ENCODE measurements at regions not wholly inside any gene's neighbourhood (a gene's known extent, or its start where the extent isn't known, plus 50 kb on each side); places are given as distances from the start of the nearest gene placed in this dataset.

GRCh38 chr6:147642458-147642857 lies 134.0 kb downstream of the SAMD5 start:
- H3K27ac ChIP-seq (ENCODE audit: low read depth, low read length), result no peak overlapping the region
- peaks cover 0 to 6% (median 0%) of the 10 kb centered on the region in 5 donors for H3K27me3 ChIP-seq (ENCODE audit: control insufficient read depth in 5 of 5, insufficient read depth in 4 of 5, low read length in 5 of 5)
- H3K36me3 ChIP-seq (ENCODE audit: control insufficient read depth in 5 of 5, insufficient read depth in 5 of 5, low read length in 5 of 5), result no peaks in the 10 kb centered on the region
- no peaks in the 10 kb centered on the region for H3K4me1 ChIP-seq (ENCODE audit: control insufficient read depth in 5 of 5, insufficient read depth in 5 of 5, low read length in 5 of 5)
- no peaks in the 10 kb centered on the region for H3K9me3 ChIP-seq (ENCODE audit: control insufficient read depth in 5 of 5, low read length in 5 of 5)
- H3K9ac ChIP-seq (ENCODE audit: low read length in 5 of 5), result no peak overlapping the region
- no peak overlapping the region for H3K4me3 ChIP-seq (ENCODE audit: low read depth in 1 of 5, low read length in 5 of 5)

GRCh38 chr6:147643341-147644200 lies 135.1 kb downstream of the SAMD5 start:
- Histone ChIP-seq H3K4me3 (ENCODE audit: low read depth in 1 of 5, low read length in 5 of 5) (no peak overlapping the region), H3K36me3 (ENCODE audit: control insufficient read depth in 5 of 5, insufficient read depth in 5 of 5, low read length in 5 of 5) (no peaks in the 10 kb centered on the region), H3K9me3 (ENCODE audit: control insufficient read depth in 5 of 5, low read length in 5 of 5) (no peaks in the 10 kb centered on the region), H3K9ac (ENCODE audit: low read length in 5 of 5) (no peak overlapping the region), H3K27ac (ENCODE audit: low read depth, low read length) (no peak overlapping the region), H3K4me1 (ENCODE audit: control insufficient read depth in 5 of 5, insufficient read depth in 5 of 5, low read length in 5 of 5) (no peaks in the 10 kb centered on the region), H3K27me3 (ENCODE audit: control insufficient read depth in 5 of 5, insufficient read depth in 4 of 5, low read length in 5 of 5) (peaks cover 0 to under 1% (median 0%) of the 10 kb centered on the region in 5 donors)

DNA sequence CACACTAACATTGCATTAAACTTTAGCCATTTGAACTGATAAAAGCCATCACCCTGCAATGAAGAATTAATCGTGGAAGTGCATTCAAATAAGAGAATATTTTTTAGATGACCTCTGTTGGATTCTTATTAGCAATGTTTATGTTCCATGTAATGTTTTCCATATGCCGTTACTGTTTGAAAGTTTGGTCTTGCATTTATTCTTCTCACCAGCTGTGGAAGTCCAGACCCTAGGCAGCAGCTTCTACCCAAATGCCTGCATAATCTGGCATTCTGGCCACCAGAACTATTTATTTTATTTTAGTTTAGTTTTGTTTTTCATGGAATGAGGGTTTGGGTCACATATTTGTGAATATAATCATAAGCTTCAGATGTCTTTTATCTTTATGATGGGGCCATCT lies 140.4 kb downstream of the SAMD5 start:
- H3K27me3 ChIP-seq (ENCODE audit: control insufficient read depth in 5 of 5, insufficient read depth in 4 of 5, low read length in 5 of 5), result no peaks in the 10 kb centered on the region
- H3K4me3 ChIP-seq (ENCODE audit: low read depth in 1 of 5, low read length in 5 of 5), result no peak overlapping the region
- H3K9me3 ChIP-seq (ENCODE audit: control insufficient read depth in 5 of 5, low read length in 5 of 5), result no peaks in the 10 kb centered on the region
- no peak overlapping the region for H3K27ac ChIP-seq (ENCODE audit: low read depth, low read length)
- peaks cover 0 to 12% (median 4%) of the 10 kb centered on the region in 5 donors for H3K4me1 ChIP-seq (ENCODE audit: control insufficient read depth in 5 of 5, insufficient read depth in 5 of 5, low read length in 5 of 5)
- no peak overlapping the region for H3K9ac ChIP-seq (ENCODE audit: low read length in 5 of 5)
- no peaks in the 10 kb centered on the region for H3K36me3 ChIP-seq (ENCODE audit: control insufficient read depth in 5 of 5, insufficient read depth in 5 of 5, low read length in 5 of 5)

- H3K27me3 ChIP-seq (ENCODE audit: control insufficient read depth in 5 of 5, insufficient read depth in 4 of 5, low read length in 5 of 5), result no peaks in the 10 kb centered on the region
- H3K4me3 ChIP-seq (ENCODE audit: low read depth in 1 of 5, low read length in 5 of 5), result no peak overlapping the region
- peaks cover 0 to 12% (median 4%) of the 10 kb centered on the region in 5 donors for H3K4me1 ChIP-seq (ENCODE audit: control insufficient read depth in 5 of 5, insufficient read depth in 5 of 5, low read length in 5 of 5)
- no peaks in the 10 kb centered on the region for H3K36me3 ChIP-seq (ENCODE audit: control insufficient read depth in 5 of 5, insufficient read depth in 5 of 5, low read length in 5 of 5)
- no peaks in the 10 kb centered on the region for H3K9me3 ChIP-seq (ENCODE audit: control insufficient read depth in 5 of 5, low read length in 5 of 5)
- H3K9ac ChIP-seq (ENCODE audit: low read length in 5 of 5), result no peak overlapping the region
- no peak overlapping the region for H3K27ac ChIP-seq (ENCODE audit: low read depth, low read length)
These were observed 143.0 kb downstream of the SAMD5 start for GRCh38 chr6:147651249-147652063.

DNA sequence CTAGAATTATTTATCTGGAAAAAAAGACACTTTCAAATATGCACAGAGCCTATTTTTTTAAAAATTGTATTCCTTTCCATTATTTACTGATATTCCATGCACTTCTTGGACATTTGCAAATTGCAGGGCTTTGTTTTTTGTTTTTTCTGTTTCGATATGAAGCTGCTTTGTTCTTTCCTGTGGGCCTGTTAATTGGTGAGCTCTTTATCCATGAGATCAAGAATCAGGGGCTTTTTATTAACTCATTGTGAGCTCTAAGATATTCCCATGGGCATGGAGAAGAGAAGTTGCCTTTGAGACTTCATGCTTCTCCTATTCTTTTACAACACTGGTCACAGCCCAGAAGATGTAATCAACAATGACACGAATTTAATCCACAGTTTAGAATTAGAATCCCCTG lies 145.1 kb downstream of the SAMD5 start:
- H3K9ac ChIP-seq (ENCODE audit: low read length in 5 of 5), result no peak overlapping the region
- peaks cover 0 to 12% (median 4%) of the 10 kb centered on the region in 5 donors for H3K4me1 ChIP-seq (ENCODE audit: control insufficient read depth in 5 of 5, insufficient read depth in 5 of 5, low read length in 5 of 5)
- H3K27me3 ChIP-seq (ENCODE audit: control insufficient read depth in 5 of 5, insufficient read depth in 4 of 5, low read length in 5 of 5), result no peaks in the 10 kb centered on the region
- no peak overlapping the region for H3K4me3 ChIP-seq (ENCODE audit: low read depth in 1 of 5, low read length in 5 of 5)
- no peaks in the 10 kb centered on the region for H3K9me3 ChIP-seq (ENCODE audit: control insufficient read depth in 5 of 5, low read length in 5 of 5)
- no peak overlapping the region for H3K27ac ChIP-seq (ENCODE audit: low read depth, low read length)
- H3K36me3 ChIP-seq (ENCODE audit: control insufficient read depth in 5 of 5, insufficient read depth in 5 of 5, low read length in 5 of 5), result no peaks in the 10 kb centered on the region

DNA sequence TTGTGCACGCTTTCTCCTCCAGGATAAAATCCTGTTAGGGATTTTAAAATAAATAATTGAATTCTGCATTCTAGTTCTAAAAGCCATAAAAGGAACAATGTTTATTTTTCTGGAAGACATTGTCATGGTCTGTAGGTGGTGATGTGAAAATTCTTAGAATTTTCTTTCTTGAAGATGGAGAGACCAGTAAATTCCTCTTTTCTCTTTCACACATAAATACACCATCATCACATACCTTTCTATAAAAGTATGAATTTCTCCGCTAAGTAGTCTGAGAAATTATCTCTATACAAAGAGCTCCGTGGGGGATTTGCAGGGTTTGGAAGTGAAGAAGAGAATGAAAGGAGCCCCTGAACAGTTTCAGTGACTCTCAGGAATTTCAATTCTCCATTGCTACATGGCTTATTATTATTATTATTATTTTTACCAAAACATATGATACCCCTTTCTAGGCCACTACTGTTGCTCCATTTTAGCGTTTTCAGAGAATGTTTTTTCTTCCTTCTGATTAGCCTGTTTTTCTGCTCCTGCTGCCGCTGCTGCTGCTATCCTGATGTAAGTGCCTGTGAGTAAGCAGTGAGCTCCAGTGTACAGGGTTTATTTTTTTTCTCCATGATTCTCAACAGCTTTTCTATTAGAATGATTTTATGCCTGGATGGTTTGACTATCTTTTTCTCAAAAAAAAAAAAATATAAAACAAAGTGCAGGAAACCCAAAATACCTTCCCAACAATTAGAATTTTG lies 145.8 kb downstream of the SAMD5 start:
- H3K4me3 ChIP-seq (ENCODE audit: low read depth in 1 of 5, low read length in 5 of 5), result no peak overlapping the region
- no peaks in the 10 kb centered on the region for H3K36me3 ChIP-seq (ENCODE audit: control insufficient read depth in 5 of 5, insufficient read depth in 5 of 5, low read length in 5 of 5)
- no peaks in the 10 kb centered on the region for H3K9me3 ChIP-seq (ENCODE audit: control insufficient read depth in 5 of 5, low read length in 5 of 5)
- peaks cover 0 to 12% (median 4%) of the 10 kb centered on the region in 5 donors for H3K4me1 ChIP-seq (ENCODE audit: control insufficient read depth in 5 of 5, insufficient read depth in 5 of 5, low read length in 5 of 5)
- no peak overlapping the region for H3K9ac ChIP-seq (ENCODE audit: low read length in 5 of 5)
- no peak overlapping the region for H3K27ac ChIP-seq (ENCODE audit: low read depth, low read length)
- no peaks in the 10 kb centered on the region for H3K27me3 ChIP-seq (ENCODE audit: control insufficient read depth in 5 of 5, insufficient read depth in 4 of 5, low read length in 5 of 5)

- Histone ChIP-seq H3K27me3 (ENCODE audit: control insufficient read depth in 5 of 5, insufficient read depth in 4 of 5, low read length in 5 of 5) (no peaks in the 10 kb centered on the region), H3K9ac (ENCODE audit: low read length in 5 of 5) (no peak overlapping the region), H3K9me3 (ENCODE audit: control insufficient read depth in 5 of 5, low read length in 5 of 5) (no peaks in the 10 kb centered on the region), H3K36me3 (ENCODE audit: control insufficient read depth in 5 of 5, insufficient read depth in 5 of 5, low read length in 5 of 5) (no peaks in the 10 kb centered on the region), H3K27ac (ENCODE audit: low read depth, low read length) (no peak overlapping the region), H3K4me1 (ENCODE audit: control insufficient read depth in 5 of 5, insufficient read depth in 5 of 5, low read length in 5 of 5) (no peaks in the 10 kb centered on the region), H3K4me3 (ENCODE audit: low read depth in 1 of 5, low read length in 5 of 5) (no peak overlapping the region)
These were observed 152.1 kb downstream of the SAMD5 start for GRCh38 chr6:147660334-147661311.

DNA sequence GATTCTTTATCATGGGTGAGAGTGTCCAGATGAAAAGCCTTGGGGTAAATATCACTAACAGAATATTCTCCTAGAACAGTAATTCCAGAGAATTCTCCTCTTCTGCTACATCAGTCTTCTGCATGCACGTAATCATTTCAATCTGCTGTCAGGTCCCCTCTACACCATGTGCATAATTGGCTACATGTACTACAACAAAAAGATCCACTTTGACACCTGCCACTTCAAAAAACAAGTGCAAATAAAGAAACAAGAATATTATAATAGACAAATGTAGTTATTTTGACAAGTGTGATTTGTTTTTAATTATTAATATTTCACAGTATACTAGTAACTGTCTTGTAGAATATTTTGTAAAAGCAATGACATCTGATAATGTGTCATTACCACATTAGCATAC lies 154.2 kb downstream of the SAMD5 start:
- Histone ChIP-seq H3K9me3 (ENCODE audit: control insufficient read depth in 5 of 5, low read length in 5 of 5) (no peaks in the 10 kb centered on the region), H3K4me1 (ENCODE audit: control insufficient read depth in 5 of 5, insufficient read depth in 5 of 5, low read length in 5 of 5) (no peaks in the 10 kb centered on the region), H3K27ac (ENCODE audit: low read depth, low read length) (no peak overlapping the region)

DNA sequence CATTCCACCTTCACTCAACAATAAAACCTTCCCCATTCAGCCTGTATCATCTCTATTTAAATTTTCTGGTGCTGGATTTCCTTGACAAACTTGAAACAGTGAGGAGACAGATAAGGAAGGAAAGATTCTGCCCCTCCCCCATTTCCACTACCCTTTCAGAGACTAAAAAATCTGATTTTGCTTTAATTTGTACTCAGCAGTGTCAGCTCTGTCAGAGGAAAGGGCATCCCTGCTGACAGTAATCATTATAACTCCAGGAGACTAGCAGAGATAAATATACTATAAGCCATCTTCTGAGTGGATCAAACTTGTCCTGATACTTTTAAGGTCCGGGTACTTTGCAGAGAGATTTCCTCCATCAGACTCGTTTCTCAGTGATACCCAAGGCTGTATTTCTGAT lies 155.6 kb downstream of the SAMD5 start:
- Histone ChIP-seq H3K4me3 (ENCODE audit: low read depth in 1 of 5, low read length in 5 of 5) (no peak overlapping the region), H3K9ac (ENCODE audit: low read length in 5 of 5) (no peak overlapping the region), H3K27me3 (ENCODE audit: control insufficient read depth in 5 of 5, insufficient read depth in 4 of 5, low read length in 5 of 5) (no peaks in the 10 kb centered on the region), H3K4me1 (ENCODE audit: control insufficient read depth in 5 of 5, insufficient read depth in 5 of 5, low read length in 5 of 5) (no peaks in the 10 kb centered on the region), H3K27ac (ENCODE audit: low read depth, low read length) (no peak overlapping the region), H3K36me3 (ENCODE audit: control insufficient read depth in 5 of 5, insufficient read depth in 5 of 5, low read length in 5 of 5) (no peaks in the 10 kb centered on the region), H3K9me3 (ENCODE audit: control insufficient read depth in 5 of 5, low read length in 5 of 5) (no peaks in the 10 kb centered on the region)

More for the DNA sequence above, 154.2 kb downstream of the SAMD5 start:
- no peak overlapping the region for H3K4me3 ChIP-seq (ENCODE audit: low read depth in 1 of 5, low read length in 5 of 5)
- H3K27me3 ChIP-seq (ENCODE audit: control insufficient read depth in 5 of 5, insufficient read depth in 4 of 5, low read length in 5 of 5), result no peaks in the 10 kb centered on the region
- no peak overlapping the region for H3K9ac ChIP-seq (ENCODE audit: low read length in 5 of 5)
- no peaks in the 10 kb centered on the region for H3K36me3 ChIP-seq (ENCODE audit: control insufficient read depth in 5 of 5, insufficient read depth in 5 of 5, low read length in 5 of 5)
